ENCODE measurements at regions not wholly inside any gene's neighbourhood (a gene's known extent, or its start where the extent isn't known, plus 50 kb on each side); places are given as distances from the start of the nearest gene placed in this dataset.

GRCh38 chr7:21169667-21170580 lies 258.0 kb upstream of the SP4 start:
- no peak for ATAC-seq
- no peak overlapping the region for H3K4me3 Mint-ChIP-seq
- DNase-seq (ENCODE audit: low spot score in 2 of 2), result no peak

GRCh38 chr7:21172800-21173199 lies 255.1 kb upstream of the SP4 start:
- no peak overlapping the region for H3K4me3 Mint-ChIP-seq
- peaks cover 4% of the 10 kb centered on the region for H3K4me1 Mint-ChIP-seq
- H3K9me3 Mint-ChIP-seq, result no peaks in the 10 kb centered on the region
- no peak for DNase-seq (ENCODE audit: low spot score in 2 of 2)
- no peaks in the 10 kb centered on the region for H3K36me3 Mint-ChIP-seq
- no peak overlapping the region for H3K27ac Mint-ChIP-seq
- no peak for ATAC-seq

More at GRCh38 chr7:21169667-21170580, 258.0 kb upstream of the SP4 start:
- Mint-ChIP-seq H3K9me3 (no peaks in the 10 kb centered on the region), H3K4me1 (peaks cover 4% of the 10 kb centered on the region), H3K36me3 (no peaks in the 10 kb centered on the region), H3K27ac (no peak overlapping the region)

- no peak overlapping the region for H3K27ac Mint-ChIP-seq
Observed at GRCh38 chr7:21173436-21173835, 254.4 kb upstream of the SP4 start.

GRCh38 chr7:21175714-21176113 lies 252.2 kb upstream of the SP4 start:
- ATAC-seq (no peak), DNase-seq (ENCODE audit: low spot score in 2 of 2) (no peak)
- no peaks in the 10 kb centered on the region for H3K36me3 Mint-ChIP-seq
- H3K9me3 Mint-ChIP-seq, result no peaks in the 10 kb centered on the region
- H3K27ac Mint-ChIP-seq, result no peak overlapping the region
- no peaks in the 10 kb centered on the region for H3K4me1 Mint-ChIP-seq
- H3K4me3 Mint-ChIP-seq, result no peak overlapping the region

More at GRCh38 chr7:21173436-21173835, 254.4 kb upstream of the SP4 start:
- Mint-ChIP-seq H3K36me3 (no peaks in the 10 kb centered on the region), H3K9me3 (no peaks in the 10 kb centered on the region), H3K4me3 (no peak overlapping the region), H3K4me1 (peaks cover 4% of the 10 kb centered on the region)
- DNase-seq (ENCODE audit: low spot score in 2 of 2) (no peak), ATAC-seq (no peak)

- no peak overlapping the region for H3K4me3 Mint-ChIP-seq
- peaks cover 2% of the 10 kb centered on the region for H3K9me3 Mint-ChIP-seq
- no peak for ATAC-seq
- no peak for DNase-seq (ENCODE audit: low spot score in 2 of 2)
- no peaks in the 10 kb centered on the region for H3K36me3 Mint-ChIP-seq
- H3K4me1 Mint-ChIP-seq, result no peaks in the 10 kb centered on the region
- no peak overlapping the region for H3K27ac Mint-ChIP-seq
Observed at GRCh38 chr7:21184942-21185652, 242.8 kb upstream of the SP4 start.

- no peak for ATAC-seq
- no peaks in the 10 kb centered on the region for H3K4me1 Mint-ChIP-seq
- no peaks in the 10 kb centered on the region for H3K36me3 Mint-ChIP-seq
Observed at GRCh38 chr7:21185653-21186265, 242.1 kb upstream of the SP4 start.

GRCh38 chr7:21191321-21192073 lies 236.4 kb upstream of the SP4 start:
- Mint-ChIP-seq H3K9me3 (no peaks in the 10 kb centered on the region), H3K27ac (no peak overlapping the region), H3K4me3 (no peak overlapping the region), H3K36me3 (no peaks in the 10 kb centered on the region), H3K4me1 (peaks cover 6% of the 10 kb centered on the region)
- DNase-seq (ENCODE audit: low spot score in 2 of 2), result no peak
- ATAC-seq, result no peak

More at GRCh38 chr7:21185653-21186265, 242.1 kb upstream of the SP4 start:
- Mint-ChIP-seq H3K9me3 (peaks cover 2% of the 10 kb centered on the region), H3K4me3 (no peak overlapping the region), H3K27ac (no peak overlapping the region)
- no peak for DNase-seq (ENCODE audit: low spot score in 2 of 2)

GRCh38 chr7:21192657-21193056 lies 235.2 kb upstream of the SP4 start:
- ATAC-seq, result no peak
- no peaks in the 10 kb centered on the region for H3K9me3 Mint-ChIP-seq
- H3K27ac Mint-ChIP-seq, result no peak overlapping the region
- peaks cover 6% of the 10 kb centered on the region for H3K4me1 Mint-ChIP-seq
- DNase-seq (ENCODE audit: low spot score in 2 of 2), result no peak
- no peak overlapping the region for H3K4me3 Mint-ChIP-seq
- no peaks in the 10 kb centered on the region for H3K36me3 Mint-ChIP-seq

- no peak for ATAC-seq
- H3K36me3 Mint-ChIP-seq, result no peaks in the 10 kb centered on the region
- no peak for DNase-seq (ENCODE audit: low spot score in 2 of 2)
- no peaks in the 10 kb centered on the region for H3K9me3 Mint-ChIP-seq
- H3K27ac Mint-ChIP-seq, result no peak overlapping the region
- no peak overlapping the region for H3K4me3 Mint-ChIP-seq
- peaks cover 6% of the 10 kb centered on the region for H3K4me1 Mint-ChIP-seq
Observed at GRCh38 chr7:21193895-21194294, 234.0 kb upstream of the SP4 start.

- DNase-seq (ENCODE audit: low spot score in 2 of 2), result no peak
- Mint-ChIP-seq H3K9me3 (no peaks in the 10 kb centered on the region), H3K4me3 (no peak overlapping the region), H3K36me3 (no peaks in the 10 kb centered on the region), H3K4me1 (peaks cover 6% of the 10 kb centered on the region), H3K27ac (no peak overlapping the region)
- no peak for ATAC-seq
Observed at GRCh38 chr7:21194936-21195335, 232.9 kb upstream of the SP4 start.

GRCh38 chr7:21198921-21199320 lies 229.0 kb upstream of the SP4 start:
- H3K27ac Mint-ChIP-seq, result no peak overlapping the region
- no peaks in the 10 kb centered on the region for H3K9me3 Mint-ChIP-seq
- H3K36me3 Mint-ChIP-seq, result no peaks in the 10 kb centered on the region
- DNase-seq (ENCODE audit: low spot score in 2 of 2) (no peak), ATAC-seq (no peak)
- H3K4me1 Mint-ChIP-seq, result peaks cover 6% of the 10 kb centered on the region
- no peak overlapping the region for H3K4me3 Mint-ChIP-seq

GRCh38 chr7:21200503-21200902 lies 227.4 kb upstream of the SP4 start:
- no peak overlapping the region for H3K4me3 Mint-ChIP-seq

GRCh38 chr7:21214657-21215056 lies 213.2 kb upstream of the SP4 start:
- Mint-ChIP-seq H3K4me3 (no peak overlapping the region), H3K36me3 (no peaks in the 10 kb centered on the region), H3K27ac (no peak overlapping the region), H3K4me1 (no peaks in the 10 kb centered on the region), H3K9me3 (no peaks in the 10 kb centered on the region)
- no peak for ATAC-seq
- DNase-seq (ENCODE audit: low spot score in 2 of 2), result no peak

More at GRCh38 chr7:21200503-21200902, 227.4 kb upstream of the SP4 start:
- Mint-ChIP-seq H3K9me3 (no peaks in the 10 kb centered on the region), H3K4me1 (peaks cover 6% of the 10 kb centered on the region), H3K27ac (no peak overlapping the region), H3K36me3 (no peaks in the 10 kb centered on the region)
- DNase-seq (ENCODE audit: low spot score in 2 of 2), result no peak
- no peak for ATAC-seq

GRCh38 chr7:21215307-21215706 lies 212.6 kb upstream of the SP4 start:
- H3K9me3 Mint-ChIP-seq, result no peaks in the 10 kb centered on the region
- H3K36me3 Mint-ChIP-seq, result no peaks in the 10 kb centered on the region
- no peaks in the 10 kb centered on the region for H3K4me1 Mint-ChIP-seq
- no peak for ATAC-seq
- DNase-seq (ENCODE audit: low spot score in 2 of 2), result no peak
- H3K27ac Mint-ChIP-seq, result no peak overlapping the region
- no peak overlapping the region for H3K4me3 Mint-ChIP-seq

- Mint-ChIP-seq H3K4me1 (no peaks in the 10 kb centered on the region), H3K4me3 (no peak overlapping the region), H3K36me3 (no peaks in the 10 kb centered on the region), H3K27ac (no peak overlapping the region), H3K9me3 (no peaks in the 10 kb centered on the region)
- DNase-seq (ENCODE audit: low spot score in 2 of 2), result no peak
- ATAC-seq, result no peak
Observed at GRCh38 chr7:21217365-21217764, 210.5 kb upstream of the SP4 start.

Measured in stimulated activated effector memory CD8-positive, alpha-beta T cell treated with anti-CD3 and anti-CD28 coated beads, Interleukin-12 subunit alpha, Interleukin-12 subunit beta, amount 100 ng/mL, for 72 hours (primary cell).